GM06990 (cell line): ENCODE measurements at regions not wholly inside any gene's neighbourhood (a gene's known extent, or its start where the extent isn't known, plus 50 kb on each side); places are given as distances from the start of the nearest gene placed in this dataset.
"Not testable (repeated sequence)": the region's sequence is repeated elsewhere in the genome, so short reads cannot be mapped to it uniquely, and the experiment has no call there.

Experiments used
- DNase-seq: peaks from one replicate; pipeline ENCODE4 v3.0.0-alpha.2; 2011; ENCODE audit not compliant: insufficient read length; ENCODE audit errors: extremely low read depth
- H3K27me3 ChIP-seq: replicated peaks from 2 replicates; pipeline ENCODE4 v1.6.0; 2011; ENCODE audit warnings: low read length; ENCODE audit not compliant: control insufficient read depth, insufficient read depth
- H3K36me3 ChIP-seq: 2 replicates; pipeline ENCODE4 v1.5.1; 2011; ENCODE audit warnings: low read length; ENCODE audit not compliant: control insufficient read depth, insufficient read depth
- H3K4me3 ChIP-seq: replicated peaks from 2 replicates; pipeline ENCODE4 v1.5.1; 2011; ENCODE audit warnings: low read depth, mild to moderate bottlenecking, control low read depth, low read length
- TF ChIP-seq, protein P1 (sequence below): IDR thresholded peaks from 2 replicates; pipeline ENCODE4 v1.5.1; 2011; ENCODE audit warnings: low read length, control low read depth, mild to moderate bottlenecking, inconsistent platforms; ENCODE audit not compliant: insufficient read depth, poor library complexity, severe bottlenecking

GRCh38 chr4:81314897-81315470, 100.0 kb upstream of the PRKG2 start:
- TF ChIP-seq, protein P1, sequence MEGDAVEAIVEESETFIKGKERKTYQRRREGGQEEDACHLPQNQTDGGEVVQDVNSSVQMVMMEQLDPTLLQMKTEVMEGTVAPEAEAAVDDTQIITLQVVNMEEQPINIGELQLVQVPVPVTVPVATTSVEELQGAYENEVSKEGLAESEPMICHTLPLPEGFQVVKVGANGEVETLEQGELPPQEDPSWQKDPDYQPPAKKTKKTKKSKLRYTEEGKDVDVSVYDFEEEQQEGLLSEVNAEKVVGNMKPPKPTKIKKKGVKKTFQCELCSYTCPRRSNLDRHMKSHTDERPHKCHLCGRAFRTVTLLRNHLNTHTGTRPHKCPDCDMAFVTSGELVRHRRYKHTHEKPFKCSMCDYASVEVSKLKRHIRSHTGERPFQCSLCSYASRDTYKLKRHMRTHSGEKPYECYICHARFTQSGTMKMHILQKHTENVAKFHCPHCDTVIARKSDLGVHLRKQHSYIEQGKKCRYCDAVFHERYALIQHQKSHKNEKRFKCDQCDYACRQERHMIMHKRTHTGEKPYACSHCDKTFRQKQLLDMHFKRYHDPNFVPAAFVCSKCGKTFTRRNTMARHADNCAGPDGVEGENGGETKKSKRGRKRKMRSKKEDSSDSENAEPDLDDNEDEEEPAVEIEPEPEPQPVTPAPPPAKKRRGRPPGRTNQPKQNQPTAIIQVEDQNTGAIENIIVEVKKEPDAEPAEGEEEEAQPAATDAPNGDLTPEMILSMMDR, result no peak
- no peak for DNase-seq

GRCh38 chr4:81314196-81314896, 99.3 kb upstream of the PRKG2 start:
- Histone ChIP-seq H3K27me3 (no peaks in the 10 kb centered on the region), H3K4me3 (no peak overlapping the region), H3K36me3 (no peaks in the 10 kb centered on the region)
- TF ChIP-seq, protein P1, result no peak
- DNase-seq, result peak; percentile 17

More at GRCh38 chr4:81314897-81315470, 100.0 kb upstream of the PRKG2 start:
- H3K4me3 ChIP-seq, result no peak overlapping the region
- no peaks in the 10 kb centered on the region for H3K27me3 ChIP-seq
- H3K36me3 ChIP-seq, result no peaks in the 10 kb centered on the region

- Histone ChIP-seq H3K27me3 (no peaks in the 10 kb centered on the region), H3K36me3 (no peaks in the 10 kb centered on the region), H3K4me3 (no peak overlapping the region)
- no peak for DNase-seq
- TF ChIP-seq, protein P1, result no peak
These were observed 93.0 kb upstream of the PRKG2 start for GRCh38 chr4:81307991-81308390.

DNA sequence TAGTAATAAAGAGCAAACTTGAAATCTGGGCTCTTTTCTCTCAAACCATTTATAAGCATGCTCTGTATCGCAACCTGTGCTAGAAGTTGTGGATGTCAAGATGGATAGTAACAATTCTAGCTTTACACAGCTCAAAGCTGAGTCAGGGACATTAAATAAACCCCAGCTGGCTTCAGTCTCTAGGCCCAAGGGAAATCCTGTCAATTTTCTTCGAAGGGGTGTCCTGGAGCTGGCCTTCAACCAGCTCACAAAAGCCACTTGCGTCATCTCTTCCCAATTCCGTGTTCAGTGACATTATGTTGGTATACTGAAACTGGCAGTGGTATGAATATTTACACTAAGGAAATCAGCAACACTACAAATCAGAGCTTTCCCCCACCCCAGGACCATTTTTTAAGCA, 89.8 kb upstream of the PRKG2 start:
- DNase-seq, result no peak
- Histone ChIP-seq H3K27me3 (no peaks in the 10 kb centered on the region), H3K36me3 (no peaks in the 10 kb centered on the region), H3K4me3 (no peak overlapping the region)
- TF ChIP-seq, protein P1, result no peak

- not testable (repeated sequence) for H3K4me3 ChIP-seq, H3K27me3 ChIP-seq, H3K36me3 ChIP-seq, DNase-seq
These were observed 85.3 kb upstream of the PRKG2 start for GRCh38 chr4:81300352-81300751.

DNA sequence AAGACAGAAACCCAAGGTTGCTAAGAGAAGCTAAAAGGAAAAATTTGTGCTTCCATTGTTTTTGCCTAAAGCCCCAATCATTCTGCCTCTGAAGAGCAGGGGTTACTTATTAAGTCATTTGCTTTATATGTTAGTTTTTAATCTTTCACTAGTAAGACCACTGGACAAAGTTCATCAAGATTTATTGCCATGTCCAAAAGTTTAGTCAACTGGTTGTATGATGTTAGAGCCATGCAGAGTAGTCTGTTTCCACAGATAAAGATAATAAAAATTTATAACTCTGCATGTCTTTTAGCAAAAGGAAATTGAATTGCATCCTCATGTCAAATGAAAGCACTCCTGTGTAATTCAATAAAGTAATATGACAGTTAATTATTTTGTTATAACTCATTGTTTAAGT, 75.8 kb upstream of the PRKG2 start:
- H3K36me3 ChIP-seq, result no peaks in the 10 kb centered on the region
- H3K4me3 ChIP-seq, result no peak overlapping the region
- DNase-seq, result no peak
- H3K27me3 ChIP-seq, result no peaks in the 10 kb centered on the region
- TF ChIP-seq, protein P1, result no peak
